GM19328 (cell line): ENCODE measurements at regions not wholly inside any gene's neighbourhood (a gene's known extent, or its start where the extent isn't known, plus 50 kb on each side); places are given as distances from the start of the nearest gene placed in this dataset.

ENCODE experiments used
- ATAC-seq: cut with Tn5 transposase; IDR thresholded peaks from one replicate; pipeline ENCODE4 v1.9.1; 2021; ENCODE audit warnings: mild to moderate bottlenecking, moderate library complexity; ENCODE audit not compliant: unreplicated experiment

- no peak for ATAC-seq
These were observed 612.7 kb downstream of the BRD1 start for GRCh38 chr22:49214976-49215375.

- ATAC-seq: no peak
These were observed 613.8 kb downstream of the BRD1 start for GRCh38 chr22:49213731-49214352.

- no peak for ATAC-seq
These were observed 615.2 kb downstream of the BRD1 start for GRCh38 chr22:49212466-49212865.

- ATAC-seq: no peak
These were observed 615.7 kb downstream of the BRD1 start for GRCh38 chr22:49212002-49212401.

GRCh38 chr22:49211176-49211575 is 616.5 kb downstream of the BRD1 start:
- ATAC-seq: no peak

GRCh38 chr22:49210606-49211005 is 617.1 kb downstream of the BRD1 start:
- ATAC-seq: no peak

- ATAC-seq: no peak
These were observed 618.0 kb downstream of the BRD1 start for GRCh38 chr22:49209452-49210195.

GRCh38 chr22:49208768-49209252 is 618.9 kb downstream of the BRD1 start:
- ATAC-seq: no peak

- no peak for ATAC-seq
These were observed 619.7 kb downstream of the BRD1 start for GRCh38 chr22:49208004-49208402.

GRCh38 chr22:49207008-49208003 is 620.4 kb downstream of the BRD1 start:
- ATAC-seq: no peak

GRCh38 chr22:49206281-49206680 is 621.4 kb downstream of the BRD1 start:
- no peak for ATAC-seq

GRCh38 chr22:49205483-49205800 is 622.2 kb downstream of the BRD1 start:
- ATAC-seq: no peak

GRCh38 chr22:49204599-49205482 is 622.8 kb downstream of the BRD1 start:
- no peak for ATAC-seq

- ATAC-seq: no peak
These were observed 623.6 kb downstream of the BRD1 start for GRCh38 chr22:49203859-49204598.

GRCh38 chr22:49203091-49203858 is 624.4 kb downstream of the BRD1 start:
- no peak for ATAC-seq

- ATAC-seq: no peak
These were observed 625.4 kb downstream of the BRD1 start for GRCh38 chr22:49202226-49202625.

- no peak for ATAC-seq
These were observed 626.4 kb downstream of the BRD1 start for GRCh38 chr22:49201046-49201970.

- ATAC-seq: no peak
These were observed 628.4 kb downstream of the BRD1 start for GRCh38 chr22:49199224-49199623.
